Hematopoietic multipotent progenitor cell (in vitro differentiated cells): ENCODE measurements at regions not wholly inside any gene's neighbourhood (a gene's known extent, or its start where the extent isn't known, plus 50 kb on each side); places are given as distances from the start of the nearest gene placed in this dataset.

Source experiments
- DNase-seq, 3 donors: peaks; one replicate each; pipeline ENCODE4 v3.0.0-alpha.2; 2011 to 2015; ENCODE audit warnings: low read depth in 2 of 3, low spot score in 2 of 3

GRCh38 chr9:78997296-78997695 is 574.5 kb upstream of the TLE4 start:
- DNase-seq: no peak

- DNase-seq: no peak
Measured at GRCh38 chr9:79000230-79001002, 571.3 kb upstream of the TLE4 start.

GRCh38 chr9:79001012-79001411 is 570.8 kb upstream of the TLE4 start:
- no peak for DNase-seq

- no peak for DNase-seq
Measured at GRCh38 chr9:79003514-79003913, 568.3 kb upstream of the TLE4 start.

GRCh38 chr9:79004032-79004431 is 567.7 kb upstream of the TLE4 start:
- DNase-seq: no peak

- DNase-seq: no peak
Measured at GRCh38 chr9:79006546-79006945, 565.2 kb upstream of the TLE4 start.

- no peak for DNase-seq
Measured at GRCh38 chr9:79007701-79008483, 563.9 kb upstream of the TLE4 start.

GRCh38 chr9:79008916-79009315 is 562.8 kb upstream of the TLE4 start:
- DNase-seq: no peak

- DNase-seq: no peak
Measured at GRCh38 chr9:79011461-79011860, 560.3 kb upstream of the TLE4 start.

GRCh38 chr9:79012561-79012960 is 559.2 kb upstream of the TLE4 start:
- DNase-seq: no peak

- DNase-seq: no peak
Measured at GRCh38 chr9:79013715-79014610, 557.8 kb upstream of the TLE4 start.

- DNase-seq: no peak
Measured at GRCh38 chr9:79014929-79015699, 556.7 kb upstream of the TLE4 start.

GRCh38 chr9:79015951-79016350 is 555.8 kb upstream of the TLE4 start:
- DNase-seq: no peak

GRCh38 chr9:79020276-79020675 is 551.5 kb upstream of the TLE4 start:
- DNase-seq: no peak

- DNase-seq: no peak
Measured at GRCh38 chr9:79021084-79021483, 550.7 kb upstream of the TLE4 start.

GRCh38 chr9:79023134-79023580 is 548.6 kb upstream of the TLE4 start:
- no peak for DNase-seq

GRCh38 chr9:79026316-79026715 is 545.4 kb upstream of the TLE4 start:
- peak in 1 of 3 donors; percentile 3 for DNase-seq

GRCh38 chr9:79028101-79028500 is 543.7 kb upstream of the TLE4 start:
- DNase-seq: no peak

- no peak for DNase-seq
Measured at GRCh38 chr9:79034583-79034982, 537.2 kb upstream of the TLE4 start.

GRCh38 chr9:79037338-79037737 is 534.4 kb upstream of the TLE4 start:
- DNase-seq: no peak
